ENCODE measurements at regions not wholly inside any gene's neighbourhood (a gene's known extent, or its start where the extent isn't known, plus 50 kb on each side); places are given as distances from the start of the nearest gene placed in this dataset.

DNA sequence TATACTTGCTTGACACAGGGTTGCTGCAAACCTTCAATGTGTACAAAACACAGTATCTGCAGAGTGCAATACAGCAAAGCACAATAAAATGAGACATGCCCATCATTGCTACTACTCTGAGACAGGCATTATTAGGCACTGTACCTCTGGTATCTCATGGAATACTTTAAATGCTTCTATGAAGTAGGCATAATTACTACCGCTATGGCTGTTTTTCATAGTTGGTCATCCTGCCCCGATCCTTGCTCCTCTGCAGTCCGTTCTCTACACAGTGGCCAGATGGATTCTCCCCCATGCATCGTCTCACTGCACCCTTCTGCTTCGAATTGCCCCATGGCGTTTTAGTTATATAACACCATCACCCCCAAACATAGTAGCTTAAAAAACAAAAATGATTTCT lies 83.0 kb upstream of the UBL3 start (continued):
- no peak for TF ChIP-seq TAF1 (IDR thresholded peaks at IDR 0.05; ENCODE audit: borderline replicate concordance, low read depth, low read length)
- TF ChIP-seq RXRA (IDR thresholded peaks at IDR 0.05; ENCODE audit: borderline replicate concordance, low read depth) = no peak
- TF ChIP-seq FOSL2 (IDR thresholded peaks at IDR 0.05; ENCODE audit: borderline replicate concordance, low read depth) = no peak
- TF ChIP-seq, protein P1, sequence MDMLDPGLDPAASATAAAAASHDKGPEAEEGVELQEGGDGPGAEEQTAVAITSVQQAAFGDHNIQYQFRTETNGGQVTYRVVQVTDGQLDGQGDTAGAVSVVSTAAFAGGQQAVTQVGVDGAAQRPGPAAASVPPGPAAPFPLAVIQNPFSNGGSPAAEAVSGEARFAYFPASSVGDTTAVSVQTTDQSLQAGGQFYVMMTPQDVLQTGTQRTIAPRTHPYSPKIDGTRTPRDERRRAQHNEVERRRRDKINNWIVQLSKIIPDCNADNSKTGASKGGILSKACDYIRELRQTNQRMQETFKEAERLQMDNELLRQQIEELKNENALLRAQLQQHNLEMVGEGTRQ (IDR thresholded peaks at IDR 0.05; ENCODE audit: borderline replicate concordance, low read depth, low read length) = no peak
- TF ChIP-seq ELF1 (IDR thresholded peaks at IDR 0.05) = no peak
- TF ChIP-seq SIN3A (IDR thresholded peaks at IDR 0.05; ENCODE audit: borderline replicate concordance, low read depth, low read length) = no peak
- no peak for TF ChIP-seq YY1 (IDR thresholded peaks at IDR 0.05; ENCODE audit: low read depth)
- no peak for TF ChIP-seq MXI1 (IDR thresholded peaks at IDR 0.05; ENCODE audit: low read depth, low read length)
- TF ChIP-seq, protein P2, sequence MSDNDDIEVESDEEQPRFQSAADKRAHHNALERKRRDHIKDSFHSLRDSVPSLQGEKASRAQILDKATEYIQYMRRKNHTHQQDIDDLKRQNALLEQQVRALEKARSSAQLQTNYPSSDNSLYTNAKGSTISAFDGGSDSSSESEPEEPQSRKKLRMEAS (IDR thresholded peaks at IDR 0.05; ENCODE audit: low read depth) = no peak
- TF ChIP-seq RFX5 (IDR thresholded peaks at IDR 0.05; ENCODE audit: low read length) = no peak
- no peak for TF ChIP-seq GATA2 (CRISPR knock-in tag; IDR thresholded peaks at IDR 0.05)

- Histone ChIP-seq H3K27ac (ENCODE audit: low read depth in 2 of 2, low read length in 1 of 2) (no peak overlapping the region), H4K20me1 (ENCODE audit: insufficient read depth) (no peaks in the 10 kb centered on the region), H3K27me3 (ENCODE audit: insufficient read depth) (no peaks in the 10 kb centered on the region; the same call in 1 of the 2 replicates), H3K9ac (no peak overlapping the region), H3K9me2 (no peaks in the 10 kb centered on the region), H3K4me2 (no peak overlapping the region), H3K36me3 (replicated peaks in 1 of 2; ENCODE audit: control insufficient read depth in 1 of 2, insufficient read depth in 2 of 2, low read length in 1 of 2) (no peaks in the 10 kb centered on the region), H3K4me3 (ENCODE audit: low read depth in 2 of 2, low read length in 1 of 2) (no peak overlapping the region), H2AFZ (ENCODE audit: low read depth) (no peak overlapping the region), H3K79me2 (ENCODE audit: insufficient read depth) (no peaks in the 10 kb centered on the region), H3F3A (replicated peaks; ENCODE audit: insufficient read depth) (no peaks in the 10 kb centered on the region), H3K9me3 (no peaks in the 10 kb centered on the region), H3K4me1 (ENCODE audit: control insufficient read depth in 1 of 2, insufficient read depth in 2 of 2, low read depth in 1 of 2, low read length in 1 of 2) (no peaks in the 10 kb centered on the region; a peak in 1 of 4 replicates)
- CTCF ChIA-PET = no interaction called here
- no peak for DNase-seq
- POLR2A ChIA-PET = no interaction called here
- no peak for TF ChIP-seq RFX5 (IDR thresholded peaks at IDR 0.05; ENCODE audit: low read length)
- TF ChIP-seq, protein P3, sequence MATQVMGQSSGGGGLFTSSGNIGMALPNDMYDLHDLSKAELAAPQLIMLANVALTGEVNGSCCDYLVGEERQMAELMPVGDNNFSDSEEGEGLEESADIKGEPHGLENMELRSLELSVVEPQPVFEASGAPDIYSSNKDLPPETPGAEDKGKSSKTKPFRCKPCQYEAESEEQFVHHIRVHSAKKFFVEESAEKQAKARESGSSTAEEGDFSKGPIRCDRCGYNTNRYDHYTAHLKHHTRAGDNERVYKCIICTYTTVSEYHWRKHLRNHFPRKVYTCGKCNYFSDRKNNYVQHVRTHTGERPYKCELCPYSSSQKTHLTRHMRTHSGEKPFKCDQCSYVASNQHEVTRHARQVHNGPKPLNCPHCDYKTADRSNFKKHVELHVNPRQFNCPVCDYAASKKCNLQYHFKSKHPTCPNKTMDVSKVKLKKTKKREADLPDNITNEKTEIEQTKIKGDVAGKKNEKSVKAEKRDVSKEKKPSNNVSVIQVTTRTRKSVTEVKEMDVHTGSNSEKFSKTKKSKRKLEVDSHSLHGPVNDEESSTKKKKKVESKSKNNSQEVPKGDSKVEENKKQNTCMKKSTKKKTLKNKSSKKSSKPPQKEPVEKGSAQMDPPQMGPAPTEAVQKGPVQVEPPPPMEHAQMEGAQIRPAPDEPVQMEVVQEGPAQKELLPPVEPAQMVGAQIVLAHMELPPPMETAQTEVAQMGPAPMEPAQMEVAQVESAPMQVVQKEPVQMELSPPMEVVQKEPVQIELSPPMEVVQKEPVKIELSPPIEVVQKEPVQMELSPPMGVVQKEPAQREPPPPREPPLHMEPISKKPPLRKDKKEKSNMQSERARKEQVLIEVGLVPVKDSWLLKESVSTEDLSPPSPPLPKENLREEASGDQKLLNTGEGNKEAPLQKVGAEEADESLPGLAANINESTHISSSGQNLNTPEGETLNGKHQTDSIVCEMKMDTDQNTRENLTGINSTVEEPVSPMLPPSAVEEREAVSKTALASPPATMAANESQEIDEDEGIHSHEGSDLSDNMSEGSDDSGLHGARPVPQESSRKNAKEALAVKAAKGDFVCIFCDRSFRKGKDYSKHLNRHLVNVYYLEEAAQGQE (IDR thresholded peaks at IDR 0.05; ENCODE audit: low read depth, low read length) = no peak
- no peak for TF ChIP-seq RXRA (IDR thresholded peaks at IDR 0.05; ENCODE audit: borderline replicate concordance, low read depth)
- TF ChIP-seq, protein P2 (IDR thresholded peaks at IDR 0.05; ENCODE audit: low read depth) = no peak
- TF ChIP-seq, protein P4, sequence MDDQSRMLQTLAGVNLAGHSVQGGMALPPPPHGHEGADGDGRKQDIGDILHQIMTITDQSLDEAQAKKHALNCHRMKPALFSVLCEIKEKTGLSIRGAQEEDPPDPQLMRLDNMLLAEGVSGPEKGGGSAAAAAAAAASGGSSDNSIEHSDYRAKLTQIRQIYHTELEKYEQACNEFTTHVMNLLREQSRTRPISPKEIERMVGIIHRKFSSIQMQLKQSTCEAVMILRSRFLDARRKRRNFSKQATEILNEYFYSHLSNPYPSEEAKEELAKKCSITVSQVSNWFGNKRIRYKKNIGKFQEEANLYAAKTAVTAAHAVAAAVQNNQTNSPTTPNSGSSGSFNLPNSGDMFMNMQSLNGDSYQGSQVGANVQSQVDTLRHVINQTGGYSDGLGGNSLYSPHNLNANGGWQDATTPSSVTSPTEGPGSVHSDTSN (IDR thresholded peaks at IDR 0.05) = no peak
- TF ChIP-seq FOSL2 (IDR thresholded peaks at IDR 0.05; ENCODE audit: borderline replicate concordance, low read depth) = no peak
- no peak for TF ChIP-seq SMC3 (IDR thresholded peaks at IDR 0.05; ENCODE audit: low read depth, low read length)
- TF ChIP-seq NRF1 (IDR thresholded peaks at IDR 0.05; ENCODE audit: low read depth, low read length) = no peak
- TF ChIP-seq NFIC (IDR thresholded peaks at IDR 0.05; ENCODE audit: borderline replicate concordance) = no peak
- no peak for TF ChIP-seq POLR2AphosphoS5 (IDR thresholded peaks at IDR 0.05; ENCODE audit: low read depth, low read length)
- no peak for TF ChIP-seq FOXJ3 (CRISPR knock-in tag; IDR thresholded peaks at IDR 0.05)
- no peak for TF ChIP-seq SIN3A (IDR thresholded peaks at IDR 0.05; ENCODE audit: borderline replicate concordance, low read depth, low read length)
- TF ChIP-seq, protein P1 (IDR thresholded peaks at IDR 0.05; ENCODE audit: borderline replicate concordance, low read depth, low read length) = no peak
- TF ChIP-seq YY1 (IDR thresholded peaks at IDR 0.05; ENCODE audit: low read depth) = no peak
These were observed 81.3 kb upstream of the UBL3 start for GRCh38 chr13:29931696-29932095.

Data from SK-N-SH (cell line).